ENCODE measurements at regions not wholly inside any gene's neighbourhood (a gene's known extent, or its start where the extent isn't known, plus 50 kb on each side); places are given as distances from the start of the nearest gene placed in this dataset.
"Not testable (repeated sequence)": the region's sequence is repeated elsewhere in the genome, so short reads cannot be mapped to it uniquely, and the experiment has no call there.

GRCh38 chr5:18736051-18736398 lies 1101.8 kb downstream of the TAF11L14 start:
- Mint-ChIP-seq H3K4me3 (no peak overlapping the region), H3K9me3 (no peaks in the 10 kb centered on the region), H3K27ac (no peak overlapping the region), H3K4me1 (ENCODE audit: unreplicated experiment) (peaks cover 3% of the 10 kb centered on the region), H3K36me3 (no peaks in the 10 kb centered on the region), H3K27me3 (no peaks in the 10 kb centered on the region)
- TF ChIP-seq, protein P1, sequence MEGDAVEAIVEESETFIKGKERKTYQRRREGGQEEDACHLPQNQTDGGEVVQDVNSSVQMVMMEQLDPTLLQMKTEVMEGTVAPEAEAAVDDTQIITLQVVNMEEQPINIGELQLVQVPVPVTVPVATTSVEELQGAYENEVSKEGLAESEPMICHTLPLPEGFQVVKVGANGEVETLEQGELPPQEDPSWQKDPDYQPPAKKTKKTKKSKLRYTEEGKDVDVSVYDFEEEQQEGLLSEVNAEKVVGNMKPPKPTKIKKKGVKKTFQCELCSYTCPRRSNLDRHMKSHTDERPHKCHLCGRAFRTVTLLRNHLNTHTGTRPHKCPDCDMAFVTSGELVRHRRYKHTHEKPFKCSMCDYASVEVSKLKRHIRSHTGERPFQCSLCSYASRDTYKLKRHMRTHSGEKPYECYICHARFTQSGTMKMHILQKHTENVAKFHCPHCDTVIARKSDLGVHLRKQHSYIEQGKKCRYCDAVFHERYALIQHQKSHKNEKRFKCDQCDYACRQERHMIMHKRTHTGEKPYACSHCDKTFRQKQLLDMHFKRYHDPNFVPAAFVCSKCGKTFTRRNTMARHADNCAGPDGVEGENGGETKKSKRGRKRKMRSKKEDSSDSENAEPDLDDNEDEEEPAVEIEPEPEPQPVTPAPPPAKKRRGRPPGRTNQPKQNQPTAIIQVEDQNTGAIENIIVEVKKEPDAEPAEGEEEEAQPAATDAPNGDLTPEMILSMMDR (conservative IDR thresholded peaks at IDR 0.05) = no peak
- no peak for DNase-seq (ENCODE audit: extremely low spot score, unreplicated experiment)

GRCh38 chr5:18736736-18737135 lies 1102.5 kb downstream of the TAF11L14 start:
- H3K36me3 Mint-ChIP-seq; DNase-seq (ENCODE audit: extremely low spot score, unreplicated experiment); H3K27me3 Mint-ChIP-seq; H3K27ac Mint-ChIP-seq; H3K9me3 Mint-ChIP-seq; H3K4me3 Mint-ChIP-seq; H3K4me1 Mint-ChIP-seq (ENCODE audit: unreplicated experiment): not testable (repeated sequence)

DNA sequence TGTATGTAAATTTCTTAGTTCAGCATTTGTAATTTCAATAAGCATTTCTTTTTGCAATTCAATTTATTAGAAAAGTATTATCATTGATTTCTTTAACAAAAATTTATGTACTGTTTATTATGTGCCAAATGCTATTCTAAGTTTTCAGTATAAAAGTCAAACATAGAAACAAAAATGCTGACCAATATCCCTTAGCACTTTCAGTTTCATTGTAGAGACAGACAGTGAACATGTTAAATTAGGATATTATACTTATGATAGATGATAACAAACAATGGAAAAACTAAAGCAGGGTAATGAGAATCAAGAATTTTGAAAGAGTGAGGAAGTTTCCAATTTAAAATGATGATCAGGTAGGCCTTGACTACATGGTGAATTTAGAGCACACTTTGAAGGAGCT lies 1106.0 kb downstream of the TAF11L14 start:
- no peak for DNase-seq (ENCODE audit: extremely low spot score, unreplicated experiment)
- Mint-ChIP-seq H3K4me1 (ENCODE audit: unreplicated experiment) (peaks cover 3% of the 10 kb centered on the region), H3K27ac (no peak overlapping the region), H3K9me3 (no peaks in the 10 kb centered on the region), H3K27me3 (no peaks in the 10 kb centered on the region), H3K4me3 (no peak overlapping the region), H3K36me3 (no peaks in the 10 kb centered on the region)
- TF ChIP-seq, protein P1 (conservative IDR thresholded peaks at IDR 0.05) = no peak

GRCh38 chr5:18742830-18743229 lies 1108.6 kb downstream of the TAF11L14 start:
- DNase-seq (ENCODE audit: extremely low spot score, unreplicated experiment) = no peak
- TF ChIP-seq, protein P1 (conservative IDR thresholded peaks at IDR 0.05) = no peak
- Mint-ChIP-seq H3K4me3 (no peak overlapping the region), H3K27me3 (no peaks in the 10 kb centered on the region), H3K27ac (no peak overlapping the region), H3K9me3 (no peaks in the 10 kb centered on the region), H3K4me1 (ENCODE audit: unreplicated experiment) (no peaks in the 10 kb centered on the region), H3K36me3 (no peaks in the 10 kb centered on the region)

DNA sequence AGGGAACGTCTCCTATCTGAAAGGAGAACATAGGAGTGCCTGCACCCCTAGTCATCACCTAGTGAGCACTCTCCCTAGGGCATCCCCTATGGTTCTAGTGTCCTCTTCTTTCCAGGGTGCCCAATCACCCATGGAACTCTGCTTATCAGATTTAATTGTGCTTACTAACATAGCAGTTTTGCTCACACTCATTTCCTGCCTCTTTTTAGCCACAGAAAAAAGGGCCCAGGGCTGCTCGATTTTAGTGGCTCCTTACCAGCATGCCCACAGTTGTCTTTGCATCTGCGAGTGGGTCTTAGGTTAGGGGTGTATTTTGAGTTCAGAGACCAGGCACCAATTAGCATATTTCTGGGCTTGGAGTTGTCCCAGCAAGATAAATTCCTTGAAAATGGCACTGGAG lies 1110.2 kb downstream of the TAF11L14 start:
- TF ChIP-seq, protein P1 (conservative IDR thresholded peaks at IDR 0.05) = no peak

GRCh38 chr5:18745042-18745987 lies 1111.1 kb downstream of the TAF11L14 start:
- no peaks in the 10 kb centered on the region for H3K36me3 Mint-ChIP-seq
- H3K4me1 Mint-ChIP-seq (ENCODE audit: unreplicated experiment) = no peaks in the 10 kb centered on the region
- DNase-seq (ENCODE audit: extremely low spot score, unreplicated experiment) = no peak
- no peak overlapping the region for H3K27ac Mint-ChIP-seq
- no peaks in the 10 kb centered on the region for H3K9me3 Mint-ChIP-seq
- TF ChIP-seq, protein P1 (conservative IDR thresholded peaks at IDR 0.05) = no peak
- H3K27me3 Mint-ChIP-seq = no peaks in the 10 kb centered on the region
- H3K4me3 Mint-ChIP-seq = no peak overlapping the region

More for the DNA sequence above, 1110.2 kb downstream of the TAF11L14 start:
- no peaks in the 10 kb centered on the region for H3K36me3 Mint-ChIP-seq
- no peak for DNase-seq (ENCODE audit: extremely low spot score, unreplicated experiment)
- H3K9me3 Mint-ChIP-seq = no peaks in the 10 kb centered on the region
- H3K27me3 Mint-ChIP-seq = no peaks in the 10 kb centered on the region
- no peaks in the 10 kb centered on the region for H3K4me1 Mint-ChIP-seq (ENCODE audit: unreplicated experiment)
- H3K27ac Mint-ChIP-seq = no peak overlapping the region
- H3K4me3 Mint-ChIP-seq = no peak overlapping the region
